Stimulated activated CD4-positive, alpha-beta T cell treated with anti-CD3 and anti-CD28 coated beads, Interleukin-4, amount 100 ng/mL, for 48 hours (primary cell): ENCODE measurements at regions not wholly inside any gene's neighbourhood (a gene's known extent, or its start where the extent isn't known, plus 50 kb on each side); places are given as distances from the start of the nearest gene placed in this dataset.

ENCODE experiments used
- DNase-seq, 2 donors: peaks; one replicate each; pipeline ENCODE4 v3.0.0-alpha.2; 2020; ENCODE audit warnings: low read depth in 2 of 2

DNA sequence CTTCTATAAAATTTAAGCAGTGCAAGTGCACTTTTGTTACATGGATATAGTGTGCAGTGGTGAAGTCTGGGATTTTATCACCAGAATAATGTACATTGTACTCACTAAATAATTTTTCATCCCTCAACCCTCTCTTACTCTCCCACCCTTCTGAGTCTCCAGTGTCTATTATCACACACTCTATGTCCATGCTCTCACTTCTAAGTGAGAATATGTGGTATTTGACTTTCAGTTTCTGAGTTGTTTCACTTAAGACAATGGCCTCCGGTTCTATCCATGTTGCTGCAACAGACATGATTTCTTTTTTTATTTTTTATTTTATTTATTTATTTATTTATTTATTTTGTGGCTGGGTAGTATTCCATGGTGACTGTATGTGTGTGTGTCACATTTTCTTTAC, 855.9 kb upstream of the PHF14 start:
- no peak for DNase-seq

DNA sequence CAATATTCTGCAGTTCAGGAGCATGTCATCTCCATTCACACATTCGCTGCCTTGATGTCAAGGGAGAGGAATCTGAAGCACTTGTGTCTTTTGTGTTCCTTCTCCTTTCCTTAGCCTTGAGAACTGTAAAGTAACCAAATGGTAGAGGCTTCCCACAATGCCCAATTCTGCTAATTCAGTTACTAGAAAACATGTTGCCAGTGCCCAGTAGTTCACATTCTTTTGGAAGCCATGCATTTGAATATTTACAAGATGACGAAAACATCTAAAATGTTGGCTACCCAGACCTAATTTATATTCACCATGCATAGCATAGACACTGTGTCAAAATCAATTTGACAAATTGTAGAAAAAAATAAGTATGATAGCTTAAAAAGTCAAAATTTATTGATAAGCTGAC, 852.7 kb upstream of the PHF14 start:
- no peak for DNase-seq

DNA sequence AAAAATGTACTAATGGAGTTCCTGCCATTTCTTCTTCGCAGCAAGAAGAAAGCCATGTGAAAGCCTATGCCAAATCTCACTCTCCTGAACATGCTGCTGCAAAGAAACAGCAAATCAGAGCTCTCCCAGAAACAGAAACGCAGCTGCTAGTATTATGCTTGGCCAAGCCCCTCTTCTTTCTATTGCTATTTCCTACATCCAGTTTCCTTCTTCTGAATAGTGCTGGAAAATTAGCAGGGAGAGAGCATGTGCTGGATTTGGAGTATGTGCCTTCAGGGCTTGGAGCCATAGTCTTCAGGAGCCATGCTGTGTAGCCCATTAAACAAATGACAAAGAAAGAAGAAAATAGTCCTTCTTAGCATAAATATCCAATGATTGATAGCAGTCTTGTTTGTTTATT, 852.0 kb upstream of the PHF14 start:
- no peak for DNase-seq

DNA sequence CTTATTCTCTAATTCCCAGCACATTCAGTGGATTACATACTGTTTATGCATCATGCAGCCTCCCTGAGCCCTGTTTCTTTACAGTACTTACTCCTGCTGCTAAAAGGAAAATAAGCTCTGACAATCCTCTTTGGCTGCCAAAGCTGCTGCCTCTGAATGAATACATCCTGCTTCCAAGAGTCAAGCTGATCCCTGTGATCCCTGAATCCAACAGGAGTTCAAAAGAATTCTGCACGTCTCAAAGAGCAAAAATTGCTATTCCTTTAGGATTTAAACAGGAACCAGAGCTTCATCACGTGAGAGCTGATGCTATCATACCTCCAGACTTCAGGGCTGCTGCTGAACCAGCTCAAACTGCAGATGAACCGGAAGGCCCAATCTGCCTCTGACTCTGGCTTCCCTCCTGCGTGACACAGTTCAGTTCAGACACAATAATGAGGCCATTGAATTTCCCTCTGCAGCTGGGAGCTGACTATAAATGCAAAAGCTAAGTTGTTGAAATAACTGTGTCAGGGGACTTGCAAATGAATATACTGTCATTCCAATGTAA, 851.0 kb upstream of the PHF14 start:
- no peak for DNase-seq

DNA sequence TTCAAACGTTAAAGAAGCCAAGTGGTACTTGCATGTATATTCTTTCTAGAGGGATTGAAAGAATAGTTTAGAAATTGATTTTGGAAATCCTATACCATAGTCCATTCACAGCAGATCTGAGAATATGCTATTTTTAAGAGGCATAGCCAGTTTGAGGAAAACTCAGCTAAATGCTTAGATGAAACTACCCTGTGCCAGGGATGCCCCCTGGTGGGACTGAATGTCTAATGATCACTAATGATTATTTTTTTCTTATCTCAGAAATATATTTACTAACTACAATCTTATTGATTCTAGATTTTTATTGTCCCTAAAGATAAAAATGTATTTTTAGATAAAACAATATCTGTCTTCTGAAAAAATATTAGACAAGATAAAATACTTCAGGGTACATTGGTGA, 844.9 kb upstream of the PHF14 start:
- DNase-seq, result no peak

DNA sequence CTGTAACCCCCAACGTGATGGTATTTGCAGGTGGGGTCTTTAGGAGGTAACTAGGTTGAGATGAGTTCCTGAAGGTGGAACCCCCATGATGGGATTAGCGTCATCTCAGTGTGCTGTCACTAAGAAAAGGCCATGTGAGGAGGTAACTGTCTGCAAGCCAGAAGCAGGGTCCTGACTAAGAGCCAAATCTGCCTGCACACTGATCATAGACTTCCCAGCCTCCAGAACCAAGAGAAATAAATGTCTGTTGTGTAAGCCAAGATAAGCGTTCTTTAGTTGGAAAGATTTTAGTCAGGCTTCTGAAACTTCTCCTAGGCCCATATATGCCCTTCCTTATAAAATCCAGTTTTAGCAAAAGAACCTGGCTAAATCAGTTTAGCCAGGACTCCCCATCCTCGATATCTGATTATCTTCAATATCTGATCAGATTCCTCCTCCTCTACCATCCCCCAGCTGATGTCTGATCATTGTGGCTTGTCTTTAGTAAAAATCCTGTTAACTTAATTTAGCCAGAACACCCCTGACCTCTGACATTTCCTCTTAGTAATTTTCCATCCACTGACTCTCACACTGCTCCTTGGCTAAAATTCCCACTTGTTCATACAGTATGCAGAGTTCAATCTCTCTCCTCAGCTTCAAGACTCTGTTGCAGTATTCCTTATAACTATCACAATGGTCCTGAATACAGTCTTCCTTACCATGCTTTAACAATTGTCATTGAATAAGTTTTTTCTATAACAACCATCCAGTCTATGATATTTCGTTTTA, 835.4 kb upstream of the PHF14 start:
- no peak for DNase-seq

DNA sequence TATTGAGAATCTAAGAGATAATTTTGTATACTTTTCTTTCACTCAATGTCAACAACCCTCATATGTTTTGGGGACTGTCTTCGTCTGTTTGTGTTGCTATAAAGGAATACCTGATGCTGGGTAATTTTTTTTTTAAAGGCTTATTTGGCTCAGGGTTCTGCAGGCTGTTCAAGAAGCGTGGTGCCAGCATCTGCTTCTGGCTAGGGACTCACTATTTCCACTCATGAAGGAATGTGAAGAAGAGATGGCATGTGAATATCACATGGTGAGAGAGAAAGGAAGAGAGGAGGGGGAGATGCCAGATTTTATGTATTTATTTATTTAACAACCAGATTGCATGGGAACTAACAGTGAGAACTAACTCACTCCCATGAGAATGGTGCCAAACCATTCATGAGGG, 827.4 kb upstream of the PHF14 start:
- no peak for DNase-seq

DNA sequence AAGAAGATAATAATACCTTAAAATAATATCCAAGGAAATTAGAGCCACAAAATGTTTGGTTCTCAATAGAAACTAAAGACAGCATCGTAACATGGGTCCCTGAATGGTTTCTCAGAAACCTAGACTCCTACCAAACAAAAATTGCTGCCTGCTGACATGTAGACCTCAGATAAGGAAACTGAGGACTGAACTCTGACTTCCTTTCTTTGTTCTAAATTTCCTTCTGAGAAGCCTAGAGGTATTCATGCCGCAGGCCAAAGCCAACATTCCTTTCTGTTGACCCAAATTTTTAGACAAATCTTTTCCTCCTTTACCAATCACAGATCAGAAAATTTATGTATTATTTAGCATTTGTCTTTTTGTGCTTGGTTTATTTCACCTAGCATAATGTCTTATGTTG, 816.7 kb upstream of the PHF14 start:
- DNase-seq, result no peak

DNA sequence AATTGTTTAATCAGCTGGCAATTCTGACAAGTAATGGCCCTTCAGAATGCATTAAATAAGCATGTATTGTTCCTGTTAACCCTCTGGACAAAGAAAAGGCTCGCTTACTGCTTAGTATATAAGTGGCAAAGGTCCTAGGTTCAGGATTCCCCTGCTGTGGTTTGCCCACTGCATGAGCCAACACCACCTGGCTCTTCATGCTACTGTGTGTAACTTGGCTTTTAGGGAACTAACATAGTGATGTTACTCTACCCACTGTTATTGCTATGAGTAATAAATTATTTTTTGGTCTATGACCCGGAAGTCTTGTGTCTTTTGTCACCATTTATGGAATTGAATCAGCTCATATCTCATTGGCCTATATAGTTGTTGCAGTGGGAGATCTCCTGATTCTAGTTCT, 791.7 kb upstream of the PHF14 start:
- DNase-seq, result no peak

DNA sequence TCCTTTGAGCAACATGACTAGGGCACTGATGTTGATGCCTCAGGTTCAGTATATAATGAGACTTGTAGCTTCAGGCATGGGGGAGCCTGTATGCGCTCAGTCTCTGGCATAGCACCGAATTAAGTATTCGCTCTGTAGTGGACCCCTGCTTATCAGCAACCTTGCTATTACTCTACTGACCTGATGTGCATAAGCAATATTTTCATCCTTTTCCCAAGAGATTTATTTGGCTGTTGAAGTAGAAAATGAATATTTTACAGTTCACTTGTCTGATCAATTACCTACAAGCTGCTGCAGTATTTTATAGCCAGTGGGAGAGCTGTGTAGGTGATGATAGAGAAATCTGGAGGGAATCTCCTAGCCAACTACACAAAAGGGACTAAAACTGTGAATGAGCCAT, 781.6 kb upstream of the PHF14 start:
- DNase-seq, result no peak

DNA sequence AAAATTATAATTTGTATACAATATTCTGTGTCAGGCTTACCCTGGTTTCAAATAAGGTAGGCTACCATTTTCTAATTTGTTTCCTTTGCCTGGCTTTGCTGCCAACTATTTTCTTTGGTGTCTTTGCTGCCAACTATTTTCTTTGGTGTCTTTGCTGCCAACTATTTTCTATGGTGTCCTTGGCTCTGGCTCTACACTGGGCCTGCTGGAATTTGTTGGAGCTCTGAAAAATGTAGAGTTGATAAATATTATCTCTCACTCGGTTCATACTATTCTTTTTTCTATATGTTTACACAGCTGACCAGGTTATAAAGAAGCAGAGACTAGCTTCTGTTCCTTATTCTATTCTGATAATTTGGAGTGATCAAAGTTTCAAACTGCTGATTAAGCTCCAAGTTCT, 768.0 kb upstream of the PHF14 start:
- no peak for DNase-seq

DNA sequence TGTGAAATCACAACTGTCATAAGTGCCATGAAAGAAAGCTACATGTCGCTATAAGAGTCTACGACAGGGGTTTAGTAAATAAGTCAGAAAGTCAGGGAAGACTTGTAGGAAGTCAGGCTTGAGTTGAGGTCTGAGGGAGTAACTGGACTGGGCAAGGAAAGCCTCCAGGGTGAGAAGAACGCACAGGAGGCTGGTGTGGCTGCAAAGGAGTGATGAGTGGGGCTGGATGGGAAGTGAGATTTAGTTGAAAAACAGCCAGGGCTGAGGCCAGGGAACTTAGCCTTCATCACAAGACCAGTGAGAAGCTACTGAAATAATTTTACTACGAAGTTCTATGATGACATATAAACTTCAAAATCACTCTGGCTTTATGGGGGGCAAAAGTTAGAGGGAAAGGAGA, 763.7 kb upstream of the PHF14 start:
- no peak for DNase-seq

DNA sequence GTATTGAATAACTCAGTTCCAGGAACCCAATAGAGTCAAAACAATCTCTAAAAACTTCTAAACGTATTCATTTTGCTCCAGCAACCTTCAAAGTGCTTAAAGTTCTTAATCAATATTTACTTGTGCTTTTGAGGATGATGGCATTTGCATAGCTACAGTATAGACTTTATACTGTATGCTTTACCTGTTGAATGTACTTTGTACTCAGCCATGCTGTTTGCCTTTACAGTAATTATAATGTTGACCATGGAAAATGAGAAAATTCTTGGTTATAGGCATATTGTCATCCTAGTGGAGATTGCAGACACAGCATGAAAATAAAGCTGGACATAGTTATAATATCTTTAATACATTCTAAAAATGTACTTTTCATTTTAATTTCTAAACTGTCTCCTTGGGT, 762.7 kb upstream of the PHF14 start:
- DNase-seq, result no peak

DNA sequence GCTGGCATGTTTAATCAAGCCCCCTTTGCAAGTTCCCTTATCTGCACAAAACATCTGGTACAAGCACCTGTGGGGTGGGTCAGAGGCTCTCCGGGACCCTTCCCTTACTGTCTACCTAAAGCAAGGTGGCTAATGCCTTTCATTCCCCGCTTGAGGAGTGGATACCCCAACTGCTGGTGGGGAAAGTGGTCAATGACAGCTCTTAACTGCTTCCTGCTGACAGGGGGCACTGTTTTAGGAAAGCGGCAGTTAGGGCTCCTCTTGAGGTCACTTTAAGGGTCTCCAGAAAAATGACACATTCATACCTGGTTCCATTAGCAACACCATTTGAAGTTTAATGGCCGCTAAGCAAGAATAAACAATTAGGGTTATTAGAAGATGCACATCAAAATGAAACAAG, 761.8 kb upstream of the PHF14 start:
- no peak for DNase-seq

DNA sequence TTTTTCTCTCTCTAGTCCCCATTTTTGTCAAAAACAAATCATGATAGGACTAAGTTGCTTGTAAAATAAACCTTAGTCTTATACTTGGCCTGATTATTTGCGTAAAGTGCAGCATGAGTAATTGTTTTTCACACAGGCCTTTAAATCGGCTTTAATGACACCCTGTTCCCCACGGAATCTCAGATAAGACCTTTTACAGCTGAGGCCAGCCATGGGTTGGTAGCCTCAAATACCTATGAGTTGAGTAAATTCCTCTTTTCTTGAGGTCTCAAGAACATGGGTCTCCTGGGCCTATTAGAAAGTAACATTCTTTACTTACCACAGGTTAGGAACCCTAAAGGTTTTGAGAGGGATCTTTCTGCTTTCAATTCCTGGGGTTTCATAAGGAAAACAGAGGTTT, 761.0 kb upstream of the PHF14 start:
- DNase-seq, result no peak

DNA sequence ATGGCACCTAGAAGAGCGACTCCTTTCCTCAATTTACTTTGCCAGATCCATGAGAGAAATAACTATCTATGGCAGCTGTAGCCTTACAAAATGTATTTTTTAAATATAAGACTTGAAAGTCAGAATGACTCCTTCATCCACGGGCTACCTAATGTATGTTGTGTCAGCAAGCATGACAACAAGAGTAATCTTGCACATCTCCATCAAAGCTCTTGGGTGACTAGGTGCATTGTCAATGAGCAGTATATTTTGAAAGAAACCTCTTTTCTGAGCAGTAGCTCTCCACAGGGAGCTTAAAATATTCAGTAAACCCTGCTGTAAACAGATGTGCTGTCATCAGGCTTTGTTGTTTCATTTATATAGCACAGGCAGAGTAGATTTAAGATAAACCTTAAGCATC, 757.2 kb upstream of the PHF14 start:
- DNase-seq, result no peak

DNA sequence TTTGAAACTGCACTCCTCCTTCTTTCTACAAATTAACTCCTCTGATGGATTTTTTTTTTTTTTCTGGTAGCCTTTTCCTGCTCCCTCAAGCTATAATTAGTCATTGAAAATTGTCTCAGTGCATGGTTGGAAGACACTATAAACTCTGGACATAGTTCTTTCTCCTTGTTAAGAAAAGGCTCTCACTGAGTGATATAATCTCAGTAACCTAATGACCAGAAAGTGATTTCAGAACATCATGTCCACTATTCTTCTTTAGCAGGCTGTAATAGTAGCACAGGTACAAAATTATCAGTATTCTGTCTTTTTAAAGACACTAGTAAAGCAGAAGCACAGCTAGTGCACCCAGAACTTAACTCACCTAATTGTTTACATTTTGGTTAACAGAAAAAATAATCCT, 752.6 kb upstream of the PHF14 start:
- DNase-seq, result no peak

DNA sequence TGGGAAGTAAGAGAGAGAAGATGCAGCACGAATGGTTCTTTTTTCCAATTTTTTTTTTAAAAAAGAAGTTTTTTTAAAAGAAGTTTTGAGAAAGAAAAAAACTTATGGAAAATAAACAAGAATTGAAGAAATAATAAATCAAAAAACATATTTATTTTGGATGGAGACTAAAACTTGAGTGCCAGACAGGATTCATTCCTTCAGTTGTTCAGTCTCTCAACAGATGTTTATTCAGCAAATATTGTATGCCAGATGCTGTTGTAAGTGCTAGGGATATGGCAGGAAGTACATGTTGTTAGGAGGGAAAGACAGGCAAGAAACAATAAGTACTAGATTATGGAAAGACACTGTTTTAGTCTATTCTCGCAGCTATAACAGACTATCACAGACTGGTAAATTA, 750.7 kb upstream of the PHF14 start:
- DNase-seq, result no peak

DNA sequence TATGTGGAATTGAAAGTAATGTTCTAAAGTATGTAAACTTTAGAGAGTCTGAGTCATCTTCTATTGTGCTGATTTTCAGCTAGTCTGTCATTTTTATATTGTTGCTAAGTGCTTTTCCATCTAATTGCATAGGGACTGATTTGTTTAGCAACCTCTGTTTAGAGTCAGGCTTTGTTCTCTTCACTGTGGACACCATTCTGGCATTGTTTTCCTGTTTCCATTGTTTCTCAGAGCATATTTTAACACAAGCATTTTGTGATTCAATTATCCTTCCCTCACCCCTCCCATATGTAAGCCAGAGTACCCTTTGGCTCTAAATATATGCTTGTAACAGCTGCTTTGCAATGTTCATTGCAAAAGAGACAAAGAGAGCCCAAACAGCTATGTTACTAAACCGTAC, 748.4 kb upstream of the PHF14 start:
- no peak for DNase-seq

DNA sequence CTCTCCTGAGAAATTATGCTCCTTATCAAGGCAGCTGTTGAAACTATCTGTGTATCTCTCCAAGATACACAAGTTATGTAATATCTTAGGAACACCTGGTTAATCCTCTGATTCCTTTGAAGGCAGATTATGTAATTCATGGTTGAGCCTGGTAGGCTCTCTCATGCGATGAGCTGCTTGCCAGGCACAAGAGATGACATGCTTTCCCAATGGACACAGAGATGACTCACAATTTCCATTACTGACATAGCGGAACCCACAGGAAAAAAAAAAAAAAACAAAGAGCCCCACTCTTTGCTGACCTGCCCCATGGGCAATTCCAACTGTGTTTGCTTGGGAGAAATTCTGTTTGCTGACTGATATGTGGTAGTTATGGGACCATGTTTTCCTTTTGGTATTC, 736.4 kb upstream of the PHF14 start:
- no peak for DNase-seq

DNA sequence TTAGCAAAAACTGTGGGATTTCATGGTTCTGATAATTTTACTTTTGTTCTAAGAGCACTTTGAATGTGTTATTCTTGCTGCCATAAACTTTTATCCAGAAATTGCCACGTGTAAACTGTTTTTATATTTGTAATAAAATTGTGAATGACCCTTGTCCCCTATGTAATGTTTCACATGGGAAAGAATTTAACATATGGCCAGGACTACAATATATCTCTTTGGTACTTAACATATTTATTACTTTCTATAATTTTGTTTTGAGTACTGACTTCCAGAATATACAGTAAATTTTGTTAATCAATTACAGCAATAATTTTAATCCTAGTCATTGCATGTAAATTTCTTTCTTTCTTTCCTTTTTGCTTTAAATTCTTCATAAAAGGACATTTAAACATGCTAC, 735.0 kb upstream of the PHF14 start:
- DNase-seq, result no peak

DNA sequence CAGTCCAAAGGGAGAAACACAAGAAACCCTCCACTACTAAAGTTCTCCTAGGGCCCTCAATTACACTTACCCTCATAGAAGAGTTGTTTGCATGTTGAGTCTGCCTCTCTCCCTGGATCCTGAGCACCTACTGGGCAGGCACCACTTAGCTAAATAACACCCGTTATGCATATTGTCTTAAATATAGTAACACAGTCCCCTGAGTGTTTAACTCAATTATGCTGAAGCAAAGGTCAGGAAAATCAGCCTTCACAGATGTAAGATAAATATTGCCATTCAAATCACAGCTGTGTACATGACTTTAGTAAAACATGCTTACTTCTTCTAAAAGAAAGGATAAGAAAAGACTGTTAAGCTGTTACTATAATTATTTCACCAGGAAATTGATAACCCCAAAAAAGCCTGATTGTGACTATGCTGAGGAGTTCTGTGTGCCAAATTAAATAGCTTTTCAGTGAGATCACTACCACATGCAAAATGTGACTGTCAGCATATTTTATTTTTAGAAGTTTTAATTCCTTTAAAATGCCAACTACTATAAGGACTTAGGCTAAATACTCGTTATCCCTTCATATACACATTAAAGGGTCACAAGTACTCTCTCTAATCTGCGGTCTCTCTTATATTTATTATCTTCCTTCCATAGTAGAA, 733.9 kb upstream of the PHF14 start:
- DNase-seq, result no peak

DNA sequence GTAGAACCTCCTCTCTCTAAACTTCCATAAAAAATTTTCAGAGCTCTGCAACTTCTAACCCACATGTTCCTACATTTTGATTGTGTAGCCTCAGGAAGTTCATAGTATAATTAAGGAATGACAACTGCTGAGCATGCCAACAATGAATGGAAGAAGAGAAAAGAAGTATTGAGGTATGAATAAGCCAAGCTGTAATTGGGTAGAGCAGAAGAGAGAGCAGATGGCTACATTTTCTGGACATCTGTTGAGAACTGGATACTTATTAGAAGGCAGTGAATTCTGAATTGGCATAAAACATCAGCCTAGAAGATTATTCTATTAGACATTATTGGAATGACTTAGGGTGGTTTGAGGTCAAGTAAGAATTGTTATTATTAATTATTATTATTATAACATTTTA, 728.3 kb upstream of the PHF14 start:
- DNase-seq, result no peak

DNA sequence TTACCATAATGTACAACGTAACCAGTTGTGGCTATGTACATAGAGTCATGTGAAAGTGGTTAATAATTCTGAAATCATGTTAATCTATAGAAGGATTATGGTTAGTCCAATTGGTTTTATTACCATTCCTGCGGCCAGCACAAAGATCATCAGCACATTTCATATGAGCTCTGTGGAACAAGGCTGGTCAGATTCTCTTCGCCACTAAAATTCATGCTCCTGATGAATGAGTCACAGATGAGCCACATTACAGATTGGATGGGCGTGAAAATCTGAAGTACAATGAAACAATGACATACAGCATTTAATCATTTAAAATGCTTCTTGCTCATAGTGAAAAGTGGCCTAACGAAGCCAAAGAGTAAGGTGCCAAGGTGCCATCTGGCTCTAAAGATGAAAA, 716.2 kb upstream of the PHF14 start:
- no peak for DNase-seq
